GM19035 (cell line): ENCODE measurements at regions not wholly inside any gene's neighbourhood (a gene's known extent, or its start where the extent isn't known, plus 50 kb on each side); places are given as distances from the start of the nearest gene placed in this dataset.

Experiments used
- ATAC-seq: cut with Tn5 transposase; IDR thresholded peaks from one replicate; pipeline ENCODE4 v1.9.1; 2021; ENCODE audit not compliant: unreplicated experiment

DNA sequence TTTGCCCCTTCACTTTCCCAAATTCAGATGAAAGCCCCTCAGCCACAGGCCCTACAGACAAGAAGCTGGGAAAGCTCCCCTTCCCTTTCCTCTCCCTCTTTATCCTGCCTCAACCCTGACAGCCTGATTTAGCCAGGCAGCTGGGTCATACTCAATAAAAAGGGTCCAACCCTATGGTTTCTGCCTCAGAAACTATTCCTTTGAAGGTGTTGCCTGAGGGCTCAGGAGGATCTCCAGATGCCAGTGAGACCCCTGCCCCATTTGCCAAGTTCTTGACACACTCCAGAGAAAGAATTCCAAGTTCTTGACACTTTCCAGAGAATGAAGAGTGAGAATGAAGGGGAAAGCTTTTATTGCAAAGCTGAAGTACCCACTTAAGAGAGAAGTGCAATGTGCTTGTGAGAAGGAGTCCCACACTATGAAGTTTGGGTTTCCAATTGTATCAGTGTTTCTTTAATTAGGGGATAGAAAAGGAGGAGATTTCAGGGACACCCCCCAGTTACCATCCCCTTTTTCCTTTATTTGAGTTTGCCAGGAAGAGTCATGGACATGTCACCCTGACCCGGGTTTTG, 576.2 kb downstream of the METTL4 start:
- ATAC-seq, result no peak

DNA sequence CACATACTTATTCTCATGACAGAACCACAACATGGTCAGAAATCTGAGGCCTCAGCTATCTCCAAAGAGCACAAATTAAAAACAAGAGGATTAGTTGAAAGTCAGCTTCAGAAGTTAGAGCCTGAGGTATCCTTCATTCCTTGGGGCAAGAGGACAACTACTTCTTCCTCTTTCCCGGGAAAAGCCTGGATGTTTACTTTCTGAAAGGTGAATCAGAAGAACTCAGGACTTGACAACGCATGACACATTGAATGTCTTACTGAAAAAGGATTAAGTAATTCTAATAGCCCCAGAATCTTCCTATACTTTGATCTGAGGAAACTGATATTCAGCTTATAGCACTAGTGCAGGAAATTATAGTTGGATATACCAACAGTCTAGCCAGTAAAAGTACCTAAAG, 573.2 kb downstream of the METTL4 start:
- no peak for ATAC-seq

DNA sequence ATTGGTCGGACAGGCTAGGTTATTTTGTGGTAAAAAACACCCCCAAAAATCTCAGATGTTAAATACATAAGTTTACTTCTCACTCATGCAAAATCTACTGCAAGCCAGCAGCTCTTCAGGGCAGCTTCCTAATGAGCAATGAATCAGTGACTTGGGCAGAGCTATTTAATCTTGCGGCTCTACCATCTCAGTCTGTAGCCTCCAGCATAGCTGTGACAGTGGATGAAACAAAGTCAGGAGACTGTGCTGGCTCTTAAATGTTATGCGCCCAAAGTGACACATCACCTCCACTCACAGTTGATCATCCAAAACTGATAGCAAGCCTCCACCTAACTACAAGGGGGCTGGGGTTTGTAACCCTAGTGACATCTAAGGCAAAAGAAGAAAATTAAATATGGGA, 571.9 kb downstream of the METTL4 start:
- ATAC-seq, result no peak

DNA sequence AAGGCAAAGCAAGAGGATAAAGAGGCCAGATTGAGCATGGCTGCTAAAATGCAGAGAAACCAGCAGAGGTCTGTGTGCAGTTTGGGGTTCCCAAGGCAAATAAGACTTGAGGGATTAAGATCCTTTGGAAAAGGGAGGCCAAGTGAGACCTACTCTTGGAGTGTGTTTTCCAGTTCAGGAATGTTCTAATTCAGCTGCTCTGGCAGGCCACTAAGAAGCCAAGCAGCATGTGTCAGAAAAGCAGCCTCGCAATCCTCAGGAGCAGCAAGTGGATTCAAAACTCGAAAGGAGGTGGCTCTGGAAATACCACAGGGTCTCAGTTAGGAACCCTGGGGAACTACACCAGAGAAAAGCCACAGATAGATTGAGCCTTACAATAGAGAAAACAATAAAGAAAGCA, 569.2 kb downstream of the METTL4 start:
- no peak for ATAC-seq

DNA sequence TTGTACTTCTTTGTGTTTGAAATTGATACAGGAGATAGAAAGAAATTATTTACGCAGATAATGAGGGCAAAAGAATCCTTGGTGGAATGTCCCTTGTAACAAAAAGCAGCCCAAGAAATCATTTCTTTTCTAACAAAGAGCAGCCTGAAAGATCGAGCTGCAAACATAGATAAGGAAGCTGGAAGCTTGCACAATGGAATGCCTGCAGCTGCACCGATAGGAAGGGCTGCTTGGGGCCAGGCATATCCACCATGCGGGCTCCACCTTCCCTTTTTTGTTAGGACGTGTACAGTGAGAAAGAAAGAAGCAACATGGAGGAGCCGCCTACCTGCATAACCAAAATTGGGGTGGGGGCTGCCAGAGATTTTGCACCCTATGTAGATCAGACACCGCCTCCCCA, 568.7 kb downstream of the METTL4 start:
- ATAC-seq, result no peak

DNA sequence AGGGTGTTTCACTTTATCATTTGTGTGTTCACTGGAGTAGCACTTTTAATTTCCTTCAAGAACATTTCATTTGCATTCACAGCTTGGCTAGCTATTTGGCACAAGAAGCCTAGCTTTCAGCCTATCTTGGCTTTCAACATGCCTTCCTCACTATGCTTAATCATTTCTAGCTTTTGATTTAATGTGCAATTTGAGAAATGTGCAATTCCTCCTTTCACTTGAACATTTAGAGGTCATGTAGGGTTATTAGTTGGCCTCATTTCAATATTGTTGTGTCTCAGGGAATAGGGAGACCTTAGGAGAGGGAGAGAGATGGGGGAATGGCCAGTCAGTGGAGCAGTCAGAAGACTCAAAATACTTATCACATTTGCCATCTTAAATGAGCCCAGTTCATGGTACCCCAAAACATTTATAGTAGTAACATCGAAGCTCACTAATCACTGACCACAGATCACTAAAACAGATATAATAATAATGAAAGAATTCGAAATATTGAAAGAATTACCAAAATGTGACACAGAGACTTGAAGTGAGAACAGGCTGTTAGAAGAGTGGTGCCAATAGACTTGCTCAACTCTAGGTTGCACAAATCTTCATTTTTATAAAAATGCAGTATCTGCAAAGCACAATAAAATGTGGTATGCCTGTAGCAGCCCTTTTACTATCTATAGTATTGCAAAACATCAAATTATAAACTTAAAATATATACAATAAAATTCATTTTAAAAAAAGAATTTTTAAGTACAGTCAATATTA, 561.2 kb downstream of the METTL4 start:
- no peak for ATAC-seq

DNA sequence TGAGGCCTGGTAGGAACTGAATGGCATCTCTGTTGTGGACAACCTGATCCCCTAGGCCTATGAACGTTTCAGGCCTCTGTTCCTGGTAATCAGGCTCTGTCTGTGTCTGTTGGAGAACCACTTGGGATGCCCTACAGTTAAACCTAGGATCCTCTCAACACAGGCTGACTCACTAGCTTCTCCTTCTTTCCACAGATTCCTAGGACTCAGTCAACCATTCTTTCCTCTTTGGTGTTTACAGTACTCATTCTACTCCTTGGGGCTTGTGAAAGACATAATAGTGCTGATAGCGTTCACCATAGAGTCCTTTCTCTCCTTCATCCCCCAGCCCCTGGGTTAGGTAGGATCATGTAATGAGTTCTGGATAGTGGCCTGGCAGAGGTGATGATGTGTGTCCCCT, 544.3 kb downstream of the METTL4 start:
- no peak for ATAC-seq

DNA sequence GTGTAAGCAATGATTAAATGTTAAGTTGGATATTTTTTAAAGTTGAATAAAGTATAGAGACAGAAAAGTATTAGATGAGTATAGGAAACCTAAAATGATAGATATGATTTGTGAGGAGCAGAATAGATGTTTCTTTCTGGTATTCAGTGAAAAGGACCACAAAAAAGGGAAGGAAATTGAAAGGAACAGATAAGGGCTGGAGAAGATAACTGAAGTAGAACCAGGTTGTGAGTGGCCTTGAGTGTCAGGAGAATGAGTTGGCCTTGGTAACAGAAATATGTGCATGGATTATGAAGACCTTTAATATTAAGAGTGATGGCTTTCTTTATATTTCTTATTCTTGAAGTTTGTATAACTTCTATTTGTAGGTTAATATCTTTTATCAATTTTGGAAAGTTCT, 543.5 kb downstream of the METTL4 start:
- ATAC-seq, result no peak

DNA sequence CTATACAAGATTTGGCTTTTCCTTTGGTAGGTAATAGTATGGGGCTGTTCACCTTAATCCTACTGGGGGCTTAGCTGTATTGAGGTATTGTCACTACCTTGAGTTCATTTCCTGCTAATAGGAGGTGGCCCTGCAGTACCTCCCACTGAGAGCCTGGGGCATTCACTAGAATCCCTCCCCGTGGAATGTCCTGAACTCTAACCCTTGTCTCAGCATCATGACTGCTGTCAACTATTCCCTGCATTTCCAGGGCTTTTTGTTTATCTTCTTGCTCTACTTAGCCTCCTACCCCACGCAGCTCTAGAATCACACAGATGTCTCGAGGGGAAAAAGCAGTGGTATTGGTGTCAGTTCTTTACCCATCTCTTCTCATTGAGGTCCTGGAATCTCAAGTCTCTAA, 542.3 kb downstream of the METTL4 start:
- ATAC-seq, result no peak

DNA sequence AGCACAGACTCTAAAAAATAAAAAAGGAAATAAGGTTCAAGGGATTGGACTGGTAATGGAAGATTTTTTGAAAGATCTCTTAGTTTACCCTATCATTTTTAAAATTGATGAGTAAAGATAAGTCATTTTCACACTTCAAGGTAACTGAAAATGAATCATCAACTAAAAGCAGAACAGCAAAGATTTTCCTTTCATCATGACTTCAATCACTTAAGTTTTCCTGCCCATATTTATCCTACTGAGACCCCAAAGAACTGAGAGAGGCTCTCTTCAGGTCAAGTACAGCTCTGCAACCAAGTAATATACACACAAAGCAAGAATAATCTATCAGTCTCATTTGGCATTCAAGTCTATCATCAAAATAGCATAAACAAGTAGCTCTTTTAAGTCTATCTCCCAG, 540.7 kb downstream of the METTL4 start:
- no peak for ATAC-seq

DNA sequence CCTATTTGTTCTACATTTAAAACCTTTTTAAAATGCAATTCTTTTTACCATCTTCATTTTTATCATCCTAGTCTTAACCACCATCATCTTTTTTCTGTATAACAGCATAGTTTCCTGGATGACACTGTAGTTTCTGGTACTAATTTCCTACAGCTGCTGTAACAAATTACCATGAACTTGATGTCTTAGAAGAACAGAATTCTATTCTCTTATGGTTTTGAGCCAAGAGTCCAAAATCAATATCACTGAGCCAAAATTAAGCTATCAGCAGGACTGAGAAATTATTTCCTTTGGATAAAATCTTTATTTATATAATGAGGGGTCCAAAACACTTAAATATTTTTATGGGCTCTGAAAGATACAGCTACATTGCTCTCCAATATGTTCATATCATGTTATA, 539.3 kb downstream of the METTL4 start:
- no peak for ATAC-seq

DNA sequence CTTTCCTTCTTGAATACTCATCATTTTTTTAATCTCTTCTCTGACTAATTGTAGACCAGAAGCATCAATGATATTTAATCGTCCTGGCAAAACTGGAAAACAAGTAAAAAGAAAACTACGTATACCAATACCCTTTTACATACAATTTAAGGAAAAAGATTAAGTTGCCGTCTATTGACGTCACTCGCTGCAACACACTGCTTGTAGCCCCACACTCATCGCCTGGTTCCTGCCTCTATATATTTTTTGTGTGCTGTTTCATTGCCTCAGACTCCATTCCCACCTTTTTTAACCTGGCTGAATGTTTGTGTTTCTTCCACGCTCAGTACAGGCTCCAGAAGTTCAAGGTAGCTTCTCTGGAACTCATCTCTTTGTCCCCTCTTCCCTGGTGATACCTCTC, 536.2 kb downstream of the METTL4 start:
- no peak for ATAC-seq

DNA sequence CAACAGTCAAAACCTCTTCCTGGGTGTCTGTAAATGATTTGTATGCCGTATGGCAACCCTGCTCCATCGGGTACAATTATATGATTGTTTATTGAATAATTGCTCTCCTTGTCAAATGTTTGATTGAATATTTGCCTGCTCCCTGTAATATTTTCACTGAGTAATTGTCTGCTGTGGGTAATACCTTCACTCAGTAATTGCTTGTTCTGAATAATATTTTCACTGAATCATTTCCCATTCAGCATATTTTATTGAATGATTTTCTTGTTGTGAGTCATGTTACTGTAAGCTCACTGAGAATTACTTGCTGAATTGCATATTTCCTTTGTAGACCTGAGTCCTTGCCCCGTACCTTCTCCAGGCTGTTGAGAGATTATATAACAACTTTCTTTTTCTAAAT, 535.2 kb downstream of the METTL4 start:
- ATAC-seq, result no peak

DNA sequence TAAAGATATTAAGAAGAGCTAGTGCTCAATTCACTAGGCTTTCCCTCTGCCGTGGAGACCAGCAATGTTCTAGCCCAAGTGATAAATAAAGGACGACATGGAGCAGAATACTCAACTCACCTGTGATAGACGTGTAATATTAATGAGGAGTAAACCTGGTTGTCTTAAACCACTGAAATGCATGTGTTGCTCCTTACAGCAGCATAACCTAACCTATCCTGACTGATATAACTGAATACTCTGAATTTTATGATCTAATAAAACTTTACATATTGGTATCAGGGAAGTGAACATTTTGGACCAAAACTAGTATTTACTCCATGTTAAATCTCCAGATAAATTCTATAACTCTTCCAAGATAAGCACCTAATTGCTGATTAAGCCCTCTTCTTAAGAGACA, 531.0 kb downstream of the METTL4 start:
- no peak for ATAC-seq

DNA sequence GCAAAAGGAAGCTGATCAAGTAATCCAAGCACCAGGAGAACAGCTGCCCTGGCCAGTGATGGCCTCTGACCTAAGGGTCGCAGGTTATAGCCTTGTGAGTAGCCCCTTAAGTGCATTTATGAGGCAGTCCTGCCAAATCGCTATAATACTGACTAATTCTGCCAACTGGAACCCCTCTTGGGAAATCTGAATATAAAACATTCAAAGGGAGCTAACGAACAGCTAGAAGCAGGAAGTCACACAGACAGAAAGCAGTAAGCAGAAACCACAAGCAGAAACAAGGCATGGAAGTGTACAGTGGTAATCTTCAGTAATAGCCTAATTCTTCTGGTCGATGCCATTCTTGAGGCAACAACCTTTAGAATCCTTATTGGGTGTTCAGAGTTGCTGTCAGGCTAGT, 521.3 kb downstream of the METTL4 start:
- ATAC-seq, result no peak

DNA sequence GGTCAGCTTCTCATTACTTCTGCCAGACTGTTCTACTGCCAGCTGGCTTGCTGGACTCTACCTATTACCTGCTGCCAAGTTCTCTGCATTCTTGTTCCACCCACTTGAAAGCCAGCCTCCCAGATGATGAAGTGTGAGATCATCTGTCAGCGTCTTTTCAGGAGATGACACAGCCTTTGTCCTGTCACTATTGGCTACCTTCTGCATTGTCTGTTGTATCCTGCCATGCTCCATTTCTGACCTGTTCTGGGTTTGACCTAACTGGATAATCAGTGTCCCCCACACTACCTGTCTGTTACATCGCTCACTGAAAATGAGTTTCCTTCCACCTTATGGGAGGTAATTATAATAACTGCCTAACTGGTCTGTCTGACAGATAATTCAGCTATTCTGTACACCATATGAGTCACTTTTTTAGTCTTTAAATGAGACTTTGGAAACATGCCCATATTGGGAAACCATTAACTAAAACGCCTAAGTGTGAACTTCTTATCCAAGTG, 520.6 kb downstream of the METTL4 start:
- no peak for ATAC-seq

DNA sequence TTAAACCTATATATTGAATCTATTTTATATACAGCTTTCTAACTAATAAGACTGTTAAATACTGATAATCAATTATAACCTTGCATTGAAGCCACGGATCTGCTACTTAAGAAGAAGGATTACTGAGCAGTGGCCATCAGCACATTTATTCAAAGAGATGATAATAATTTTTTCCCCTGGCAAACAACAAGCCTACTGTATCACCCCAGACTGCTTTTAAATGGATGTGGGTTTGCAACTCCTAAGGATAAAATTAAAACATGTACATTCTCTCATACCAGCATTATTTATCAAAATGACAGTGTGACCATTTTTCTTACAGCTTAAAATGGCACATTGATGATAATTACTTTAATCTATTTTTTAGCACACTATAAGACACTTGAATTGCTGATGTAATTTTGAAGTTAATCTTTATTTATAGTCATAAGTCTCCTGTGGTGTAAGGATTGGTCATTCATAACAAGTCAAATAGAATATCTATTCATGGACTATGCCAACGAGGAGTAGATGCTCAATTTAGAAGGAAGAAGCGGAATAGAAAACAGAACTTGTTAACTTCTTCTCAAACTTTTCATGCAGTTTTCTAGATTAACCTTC, 517.7 kb downstream of the METTL4 start:
- no peak for ATAC-seq

DNA sequence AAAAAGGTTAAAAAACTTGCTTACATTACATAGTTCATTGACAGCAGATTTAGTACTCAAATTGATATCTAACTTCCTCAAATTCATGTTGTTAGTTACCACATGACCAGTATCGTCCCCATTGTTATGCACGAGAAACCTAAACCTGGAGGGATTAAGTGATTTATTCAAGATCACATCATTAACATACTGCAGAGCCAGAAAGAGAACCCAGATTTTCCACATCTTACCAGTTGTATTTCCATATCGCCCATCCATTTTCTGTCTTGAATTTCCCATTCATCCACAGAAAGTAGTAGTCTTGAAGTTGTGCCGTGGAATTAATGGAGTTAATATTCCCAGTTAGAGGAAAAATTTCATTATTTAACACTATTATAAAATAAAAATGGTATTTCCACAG, 512.0 kb downstream of the METTL4 start:
- ATAC-seq, result no peak

DNA sequence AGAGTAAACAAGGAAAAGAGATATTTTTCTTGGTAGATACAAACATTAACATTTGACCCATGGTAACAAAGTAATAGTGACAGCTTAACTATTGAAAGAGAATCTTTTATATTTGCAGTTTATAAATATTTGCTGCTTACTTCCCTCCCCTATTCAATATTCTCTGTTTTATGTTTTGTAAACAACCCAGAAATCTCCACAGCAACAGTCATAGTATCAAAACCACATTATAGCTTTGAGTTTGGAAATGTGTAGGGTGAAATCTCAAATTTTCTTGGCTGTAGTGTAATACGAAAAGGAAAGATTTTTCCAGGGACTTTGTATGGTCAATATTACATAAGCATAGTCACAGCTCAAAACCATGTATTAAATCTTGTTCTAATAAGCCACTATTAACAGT, 511.2 kb downstream of the METTL4 start:
- ATAC-seq, result no peak

DNA sequence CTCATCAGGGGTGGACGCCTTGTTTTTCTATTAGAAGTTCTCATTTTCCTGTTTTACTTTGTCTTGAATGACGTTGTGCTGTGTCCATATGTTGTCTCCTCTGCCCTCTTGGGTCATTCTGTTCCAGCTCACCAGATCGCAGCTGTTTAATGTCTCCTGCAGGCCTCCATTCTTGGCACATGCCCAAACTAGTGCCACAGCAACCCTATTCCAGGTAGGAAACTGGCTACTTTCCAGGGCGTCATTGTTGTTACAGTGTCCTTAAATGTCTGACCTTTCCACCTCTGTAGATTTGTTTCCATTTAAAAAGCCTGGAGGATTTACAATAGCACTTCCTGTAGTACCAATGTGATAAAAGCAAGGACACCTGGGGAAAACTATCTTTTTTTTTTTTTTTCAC, 500.7 kb downstream of the METTL4 start:
- no peak for ATAC-seq

DNA sequence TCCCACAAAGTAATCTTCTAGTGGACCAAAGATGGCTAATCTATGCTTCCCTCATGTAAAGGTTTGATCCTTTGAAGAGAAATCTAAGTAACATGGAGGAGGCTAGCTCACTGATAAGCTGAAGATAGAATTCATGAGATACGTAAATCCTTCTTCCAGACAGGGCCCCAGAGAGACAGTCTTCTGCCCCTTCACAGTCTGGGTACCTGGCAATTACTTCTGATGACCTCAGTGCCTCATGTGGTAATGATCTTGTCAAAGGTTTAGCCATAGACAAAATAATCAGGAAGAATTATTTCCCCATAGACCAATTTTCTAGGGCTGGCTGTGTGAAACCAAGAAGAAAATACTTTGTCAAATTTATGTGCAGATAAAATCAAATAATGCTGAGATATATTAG, 495.8 kb downstream of the METTL4 start:
- ATAC-seq, result no peak

DNA sequence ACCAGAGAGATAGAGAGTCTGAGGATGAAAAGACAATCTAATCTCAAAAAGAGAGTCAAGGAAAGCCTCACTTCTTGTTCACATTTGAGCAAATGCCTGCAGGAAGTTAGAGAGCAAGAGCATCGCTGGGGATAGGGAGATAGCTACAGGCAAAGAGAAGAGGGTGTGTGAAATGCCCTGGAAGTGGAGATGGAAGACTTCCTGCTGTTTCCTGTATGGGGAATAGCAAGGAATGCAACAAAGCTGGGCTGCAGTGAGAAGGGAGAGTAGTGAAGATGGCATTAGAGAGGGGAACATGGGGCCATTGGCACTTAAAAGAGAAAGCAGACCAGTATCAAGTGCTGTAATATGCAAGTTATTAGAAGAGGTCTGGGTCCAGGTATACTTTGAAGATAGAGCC, 488.6 kb downstream of the METTL4 start:
- no peak for ATAC-seq

DNA sequence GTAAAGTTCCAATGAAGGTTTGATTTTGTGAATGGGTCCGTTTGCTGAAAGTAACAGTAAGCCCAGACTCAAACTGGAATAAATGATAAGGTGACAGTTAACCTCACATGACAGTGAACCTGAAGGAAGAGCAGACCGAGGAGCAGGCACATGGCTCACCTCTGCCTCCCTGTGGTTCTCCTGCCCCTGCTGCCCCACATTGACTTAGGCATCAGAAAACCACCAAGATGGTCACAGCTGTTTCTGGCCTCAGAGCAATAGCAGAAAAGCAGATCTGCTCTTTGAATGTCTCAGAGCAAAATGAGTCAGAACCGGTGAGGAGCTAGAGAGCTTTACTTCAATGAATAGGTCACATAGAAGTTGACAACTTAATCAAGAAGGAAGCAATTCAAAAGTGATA, 487.6 kb downstream of the METTL4 start:
- ATAC-seq, result no peak
